ENCODE measurements at regions not wholly inside any gene's neighbourhood (a gene's known extent, or its start where the extent isn't known, plus 50 kb on each side); places are given as distances from the start of the nearest gene placed in this dataset.
A peak's percentile ranks its signal among the peaks of the same experiment; 100 is the strongest.

DNA sequence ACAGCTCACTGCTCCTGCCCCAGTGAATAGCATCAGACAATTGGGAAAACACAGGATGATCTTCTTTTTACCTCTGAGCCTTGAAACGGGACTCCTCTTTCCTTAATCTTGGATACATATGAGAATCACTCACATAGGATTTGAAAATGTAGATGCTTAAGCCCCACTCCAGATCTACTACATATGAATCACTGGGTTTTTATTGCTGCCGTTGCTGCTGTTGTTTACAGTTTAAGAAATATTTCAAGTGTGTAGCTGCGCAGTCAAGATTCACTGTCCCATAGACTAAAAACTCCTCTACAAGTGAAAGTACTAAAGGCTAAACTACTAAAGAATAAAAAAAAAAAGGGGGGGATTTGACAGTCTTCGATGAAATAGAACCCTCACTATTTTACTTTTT, 765.9 kb downstream of the NTRK3 start:
- no peak overlapping the region for H3K4me3 ChIP-seq (ENCODE audit: low read depth, low read length)
- FAIRE-seq (no peak), DNase-seq (ENCODE audit: low read depth) (no peak)
- H3K27me3 ChIP-seq (ENCODE audit: control insufficient read depth, insufficient read depth, low read length) = no peaks in the 10 kb centered on the region
- TF ChIP-seq, protein P1, sequence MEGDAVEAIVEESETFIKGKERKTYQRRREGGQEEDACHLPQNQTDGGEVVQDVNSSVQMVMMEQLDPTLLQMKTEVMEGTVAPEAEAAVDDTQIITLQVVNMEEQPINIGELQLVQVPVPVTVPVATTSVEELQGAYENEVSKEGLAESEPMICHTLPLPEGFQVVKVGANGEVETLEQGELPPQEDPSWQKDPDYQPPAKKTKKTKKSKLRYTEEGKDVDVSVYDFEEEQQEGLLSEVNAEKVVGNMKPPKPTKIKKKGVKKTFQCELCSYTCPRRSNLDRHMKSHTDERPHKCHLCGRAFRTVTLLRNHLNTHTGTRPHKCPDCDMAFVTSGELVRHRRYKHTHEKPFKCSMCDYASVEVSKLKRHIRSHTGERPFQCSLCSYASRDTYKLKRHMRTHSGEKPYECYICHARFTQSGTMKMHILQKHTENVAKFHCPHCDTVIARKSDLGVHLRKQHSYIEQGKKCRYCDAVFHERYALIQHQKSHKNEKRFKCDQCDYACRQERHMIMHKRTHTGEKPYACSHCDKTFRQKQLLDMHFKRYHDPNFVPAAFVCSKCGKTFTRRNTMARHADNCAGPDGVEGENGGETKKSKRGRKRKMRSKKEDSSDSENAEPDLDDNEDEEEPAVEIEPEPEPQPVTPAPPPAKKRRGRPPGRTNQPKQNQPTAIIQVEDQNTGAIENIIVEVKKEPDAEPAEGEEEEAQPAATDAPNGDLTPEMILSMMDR (IDR thresholded peaks at IDR 0.05; ENCODE audit: insufficient read depth, low read length, severe bottlenecking) = no peak
- no peaks in the 10 kb centered on the region for H3K36me3 ChIP-seq (ENCODE audit: control insufficient read depth, insufficient read depth, low read length)

GRCh38 chr15:87489902-87490665, 766.5 kb downstream of the NTRK3 start:
- no peak overlapping the region for H3K4me3 ChIP-seq (ENCODE audit: low read depth, low read length)
- DNase-seq (ENCODE audit: low read depth) (no peak), FAIRE-seq (no peak)
- no peaks in the 10 kb centered on the region for H3K36me3 ChIP-seq (ENCODE audit: control insufficient read depth, insufficient read depth, low read length)
- TF ChIP-seq, protein P1 (IDR thresholded peaks at IDR 0.05; ENCODE audit: insufficient read depth, low read length, severe bottlenecking) = no peak
- no peaks in the 10 kb centered on the region for H3K27me3 ChIP-seq (ENCODE audit: control insufficient read depth, insufficient read depth, low read length)

- Histone ChIP-seq H3K36me3 (ENCODE audit: control insufficient read depth, insufficient read depth, low read length) (no peaks in the 10 kb centered on the region), H3K27me3 (ENCODE audit: control insufficient read depth, insufficient read depth, low read length) (no peaks in the 10 kb centered on the region), H3K4me3 (ENCODE audit: low read depth, low read length) (no peak overlapping the region)
- peak; percentile 28 for FAIRE-seq
- TF ChIP-seq, protein P1 (IDR thresholded peaks at IDR 0.05; ENCODE audit: insufficient read depth, low read length, severe bottlenecking) = no peak
- no peak for DNase-seq (ENCODE audit: low read depth)
Measured at GRCh38 chr15:87489456-87489855, 767.1 kb downstream of the NTRK3 start.

GRCh38 chr15:87487484-87487883, 769.1 kb downstream of the NTRK3 start:
- no peak for DNase-seq (ENCODE audit: low read depth)
- TF ChIP-seq, protein P1 (IDR thresholded peaks at IDR 0.05; ENCODE audit: insufficient read depth, low read length, severe bottlenecking) = no peak
- no peaks in the 10 kb centered on the region for H3K36me3 ChIP-seq (ENCODE audit: control insufficient read depth, insufficient read depth, low read length)
- FAIRE-seq = no peak
- H3K27me3 ChIP-seq (ENCODE audit: control insufficient read depth, insufficient read depth, low read length) = no peaks in the 10 kb centered on the region
- no peak overlapping the region for H3K4me3 ChIP-seq (ENCODE audit: low read depth, low read length)

- no peak for FAIRE-seq
- DNase-seq (ENCODE audit: low read depth) = no peak
- H3K27me3 ChIP-seq (ENCODE audit: control insufficient read depth, insufficient read depth, low read length) = no peaks in the 10 kb centered on the region
Measured at GRCh38 chr15:87483468-87483867, 773.1 kb downstream of the NTRK3 start.

More at GRCh38 chr15:87483468-87483867, 773.1 kb downstream of the NTRK3 start:
- TF ChIP-seq, protein P1 (IDR thresholded peaks at IDR 0.05; ENCODE audit: insufficient read depth, low read length, severe bottlenecking) = no peak
- H3K4me3 ChIP-seq (ENCODE audit: low read depth, low read length) = no peak overlapping the region
- no peaks in the 10 kb centered on the region for H3K36me3 ChIP-seq (ENCODE audit: control insufficient read depth, insufficient read depth, low read length)

All from bronchial epithelial cell (primary cell).